Adrenal gland (tissue), 9 donors: ENCODE measurements at regions not wholly inside any gene's neighbourhood (a gene's known extent, or its start where the extent isn't known, plus 50 kb on each side); places are given as distances from the start of the nearest gene placed in this dataset.

ENCODE experiments used
- DNase-seq, 7 donors: peaks; one replicate each; pipeline ENCODE4 v3.0.0-alpha.2; 2019 to 2020
- H3K27ac ChIP-seq, 5 donors: fragments of 200-600 bp; sonication (generic) in 4 of 5; 1 replicate in 3 of 5; 2 replicates in 2 of 5; pipeline versions ENCODE4 v1.5.1 to v1.8.0; 2016 to 2020; ENCODE audit warnings: mild to moderate bottlenecking in 1 of 5
- H3K27me3 ChIP-seq: fragments of 200-600 bp; 2 replicates; pipeline ENCODE4 v1.8.0; 2021
- H3K36me3 ChIP-seq, 2 donors: fragments of 200-600 bp; replicated peaks in 1 of 2; 1 replicate in 1 of 2; 2 replicates in 1 of 2; pipeline versions ENCODE4 v1.5.1 to v1.8.0; 2018 to 2022
- H3K4me1 ChIP-seq, 2 donors: fragments of 200-600 bp; replicated peaks in 1 of 2; 1 replicate in 1 of 2; 2 replicates in 1 of 2; pipeline versions ENCODE4 v1.5.1 to v1.8.0; 2018 to 2021
- H3K4me3 ChIP-seq, 4 donors: fragments of 200-600 bp; sonication (generic) in 3 of 4; one replicate each; pipeline ENCODE4 v1.5.1; 2016 to 2018
- H3K9me3 ChIP-seq, 3 donors: fragments of 200-600 bp; sonication (generic) in 1 of 3; replicated peaks in 1 of 3; 1 replicate in 2 of 3; 2 replicates in 1 of 3; pipeline versions ENCODE4 v1.5.1 to v1.8.0; 2016 to 2021
- POLR2A ChIP-seq, 2 donors: fragments of 450-650 bp; IDR thresholded peaks; one replicate each; pipeline ENCODE4 v1.6.1; 2017; ENCODE audit warnings: antibody characterized with exemption in 2 of 2, mild to moderate bottlenecking in 2 of 2, moderate library complexity in 1 of 2
- WGBS, 4 donors: extraction: QIAGEN DNeasy Blood & Tissue Kit in 2 of 4; methylation state at CpG; one replicate each; pipeline versions ENCODE4 v1.1.5 to v1.1.7; 2013 to 2017; 5-methylcytosine and 5-hydroxymethylcytosine counted together
- intact Hi-C, 2 donors: fragments of 100-400 bp; cut with DNase I; formaldehyde crosslinking; loops; one replicate each; pipeline versions ENCODE4 v1.14.1 to v1.15.0; 2022 to 2023
- TF ChIP-seq, protein P1 (sequence below), 6 experiments: fragments of 450-650 bp in 4 of 6; fragments of 200-600 bp in 2 of 6; sonication (generic) in 1 of 6; IDR thresholded peaks; 1 replicate in 5 of 6; 2 replicates in 1 of 6; pipeline versions ENCODE4 v1.5.1 to v1.8.0; 2016 to 2021; ENCODE audit warnings: antibody characterized with exemption in 6 of 6, mild to moderate bottlenecking in 2 of 6, moderate library complexity in 1 of 6
- donor health status: healthy with polysubstance abuse.
- donor health status: Bipolar disorder and iron deficiency.
- donor health status: DM: yes; HTN: yes; CAD: no.
- donor health status: DM: no; HTN: no; CAD: no.
- donor health status: DM: no; HTN: no; CAD: no.

DNA sequence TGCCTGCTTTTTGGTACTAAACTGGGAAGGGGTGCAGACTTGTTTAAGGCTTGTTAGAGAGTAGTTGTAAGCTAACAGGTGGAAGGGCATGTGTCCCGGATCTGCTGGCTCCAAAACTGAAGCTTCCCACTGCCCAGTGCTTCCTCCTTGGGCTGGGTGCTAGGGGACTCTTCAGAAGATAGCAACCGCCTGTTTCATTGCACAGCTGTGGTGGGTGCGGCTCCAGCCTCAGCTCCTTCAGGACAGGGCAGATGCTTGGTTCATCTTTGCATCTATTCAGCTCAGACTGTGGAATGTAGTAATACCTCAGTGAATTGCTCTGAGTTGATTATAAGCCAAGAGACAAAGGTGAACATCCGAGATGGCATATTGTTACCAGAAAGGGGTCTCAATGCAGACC lies 527.1 kb downstream of the TYW1 start:
- no peaks in the 10 kb centered on the region for H3K27me3 ChIP-seq

DNA sequence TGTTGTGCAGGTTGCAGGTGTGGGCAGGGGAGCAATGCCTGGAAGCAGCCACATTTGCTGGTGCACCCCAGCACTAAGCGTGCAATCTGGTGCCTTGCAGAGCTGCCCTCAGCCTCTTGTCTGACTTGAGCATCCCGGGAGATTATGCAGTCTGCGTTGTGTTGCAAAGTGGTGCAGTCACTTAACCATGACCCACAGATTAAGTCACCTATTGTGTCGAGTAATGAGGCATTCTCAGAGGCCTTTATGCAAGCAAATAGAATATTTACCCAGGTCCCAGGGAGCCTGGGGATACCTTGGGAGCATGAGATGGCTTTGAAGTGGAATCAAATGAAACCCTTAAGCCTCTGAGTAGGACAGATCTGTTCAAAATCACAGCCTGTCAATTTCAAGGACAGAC lies 529.0 kb downstream of the TYW1 start:
- Histone ChIP-seq H3K9me3 (no peaks in the 10 kb centered on the region), H3K27me3 (no peaks in the 10 kb centered on the region), H3K4me3 (no peak overlapping the region), H3K27ac (no peak overlapping the region), H3K36me3 (no peaks in the 10 kb centered on the region), H3K4me1 (no peaks in the 10 kb centered on the region)
- 33 to 69% (median 67%) methylated on average over 2 to 4 of the region's 4 CpGs for WGBS, 4 donors
- TF ChIP-seq POLR2A (IDR thresholded peaks at IDR 0.05): no peak
- TF ChIP-seq, protein P1, sequence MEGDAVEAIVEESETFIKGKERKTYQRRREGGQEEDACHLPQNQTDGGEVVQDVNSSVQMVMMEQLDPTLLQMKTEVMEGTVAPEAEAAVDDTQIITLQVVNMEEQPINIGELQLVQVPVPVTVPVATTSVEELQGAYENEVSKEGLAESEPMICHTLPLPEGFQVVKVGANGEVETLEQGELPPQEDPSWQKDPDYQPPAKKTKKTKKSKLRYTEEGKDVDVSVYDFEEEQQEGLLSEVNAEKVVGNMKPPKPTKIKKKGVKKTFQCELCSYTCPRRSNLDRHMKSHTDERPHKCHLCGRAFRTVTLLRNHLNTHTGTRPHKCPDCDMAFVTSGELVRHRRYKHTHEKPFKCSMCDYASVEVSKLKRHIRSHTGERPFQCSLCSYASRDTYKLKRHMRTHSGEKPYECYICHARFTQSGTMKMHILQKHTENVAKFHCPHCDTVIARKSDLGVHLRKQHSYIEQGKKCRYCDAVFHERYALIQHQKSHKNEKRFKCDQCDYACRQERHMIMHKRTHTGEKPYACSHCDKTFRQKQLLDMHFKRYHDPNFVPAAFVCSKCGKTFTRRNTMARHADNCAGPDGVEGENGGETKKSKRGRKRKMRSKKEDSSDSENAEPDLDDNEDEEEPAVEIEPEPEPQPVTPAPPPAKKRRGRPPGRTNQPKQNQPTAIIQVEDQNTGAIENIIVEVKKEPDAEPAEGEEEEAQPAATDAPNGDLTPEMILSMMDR (IDR thresholded peaks at IDR 0.05): no peak
- intact Hi-C loops: no loop called here
- DNase-seq: no peak

More for the DNA sequence above, 527.1 kb downstream of the TYW1 start:
- no peak for TF ChIP-seq POLR2A (IDR thresholded peaks at IDR 0.05)
- TF ChIP-seq, protein P1 (IDR thresholded peaks at IDR 0.05): no peak
- Histone ChIP-seq H3K9me3 (no peaks in the 10 kb centered on the region), H3K36me3 (no peaks in the 10 kb centered on the region), H3K4me3 (no peak overlapping the region), H3K27ac (no peak overlapping the region), H3K4me1 (peaks cover 0 to 5% of the 10 kb centered on the region in 2 donors)
- intact Hi-C loops: no loop called here
- 69 to 89% (median 82%) methylated on average over 2 to 4 of the region's 4 CpGs for WGBS, 4 donors
- DNase-seq: no peak

DNA sequence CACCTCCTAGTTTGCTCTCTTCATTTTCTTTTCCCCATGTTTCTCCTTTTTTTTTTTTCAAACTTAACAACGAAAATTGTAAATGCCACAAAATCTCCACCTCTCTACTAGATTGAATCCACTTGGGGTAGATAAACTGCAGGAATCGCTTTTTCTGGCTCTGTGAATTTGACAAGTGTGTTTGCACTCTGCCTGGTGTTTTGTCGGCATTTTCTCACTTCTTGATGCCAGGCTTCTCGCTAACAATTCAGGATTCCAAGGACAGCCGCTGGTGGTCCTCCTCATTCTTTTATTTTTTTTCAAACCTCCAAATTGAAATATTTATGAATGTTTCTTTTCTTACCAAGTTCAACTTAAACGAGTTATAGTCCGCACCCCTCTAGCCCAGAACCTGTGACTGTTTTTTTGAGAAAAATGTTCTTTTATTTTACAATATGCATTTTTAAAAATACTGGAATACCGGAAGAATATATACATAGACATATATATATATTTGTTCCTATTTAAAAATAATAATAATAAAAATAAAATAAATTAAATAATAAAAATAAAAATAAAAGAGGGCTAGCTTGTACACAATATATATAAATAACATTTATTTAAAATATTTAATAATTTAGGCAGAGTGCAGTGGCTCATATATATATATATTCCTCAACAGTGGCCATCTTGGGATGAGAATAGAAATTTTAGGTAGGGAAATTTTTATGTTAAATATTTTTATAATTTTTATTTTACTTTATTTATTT lies 538.8 kb downstream of the TYW1 start:
- TF ChIP-seq, protein P1 (IDR thresholded peaks at IDR 0.05): no peak
- no peak for TF ChIP-seq POLR2A (IDR thresholded peaks at IDR 0.05)
- no peaks in the 10 kb centered on the region for H3K9me3 ChIP-seq
- no peaks in the 10 kb centered on the region for H3K27me3 ChIP-seq
- H3K4me1 ChIP-seq: no peaks in the 10 kb centered on the region
- no peak overlapping the region for H3K4me3 ChIP-seq
- DNase-seq: no peak
- WGBS, 4 donors: 84 to 87% (median 85%) methylated on average over 8 of the region's 8 CpGs
- H3K27ac ChIP-seq: no peak overlapping the region
- no peaks in the 10 kb centered on the region for H3K36me3 ChIP-seq
- intact Hi-C loops: no loop called here

DNA sequence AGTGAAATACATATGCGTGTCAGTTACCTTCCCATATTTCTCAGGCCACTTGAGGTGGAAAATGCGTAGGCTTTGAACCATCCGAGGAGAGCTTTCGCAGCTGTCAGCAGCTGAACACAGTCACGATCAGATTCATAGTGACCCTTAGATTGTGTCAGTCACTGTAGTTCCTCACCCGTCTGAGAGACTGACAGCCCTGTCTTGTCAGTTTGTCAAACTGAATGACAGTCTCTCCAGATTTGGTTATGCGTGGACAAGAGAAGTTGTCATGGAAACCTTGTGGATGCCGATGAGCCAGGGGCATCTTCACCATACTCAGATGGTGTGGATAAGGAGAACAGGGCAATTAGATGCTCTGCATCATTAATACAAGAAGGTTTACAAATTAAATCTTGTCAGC lies 546.3 kb downstream of the TYW1 start:
- WGBS, 4 donors: 79 to 93% (median 86%) methylated on average over 8 of the region's 8 CpGs
- Histone ChIP-seq H3K4me3 (no peak overlapping the region), H3K27ac (no peak overlapping the region), H3K27me3 (no peaks in the 10 kb centered on the region), H3K9me3 (no peaks in the 10 kb centered on the region), H3K4me1 (no peaks in the 10 kb centered on the region), H3K36me3 (no peaks in the 10 kb centered on the region)
- intact Hi-C loops: no loop called here
- TF ChIP-seq, protein P1 (IDR thresholded peaks at IDR 0.05): no peak
- no peak for TF ChIP-seq POLR2A (IDR thresholded peaks at IDR 0.05)
- DNase-seq: no peak
